Transverse colon (tissue), 4 donors: ENCODE measurements at regions not wholly inside any gene's neighbourhood (a gene's known extent, or its start where the extent isn't known, plus 50 kb on each side); places are given as distances from the start of the nearest gene placed in this dataset.

ENCODE experiments used
- DNase-seq: peaks from one replicate; pipeline ENCODE4 v3.0.0-alpha.2; 2019
- H3K27ac ChIP-seq, 4 donors: fragments of 200-600 bp; sonication (generic); 2 replicates each; pipeline ENCODE4 v1.5.1; 2016 to 2018; ENCODE audit warnings: inconsistent platforms in 4 of 4
- H3K27me3 ChIP-seq: fragments of 200-600 bp; sonication (generic); 2 replicates; pipeline ENCODE4 v1.5.1; 2017; ENCODE audit warnings: inconsistent platforms
- H3K36me3 ChIP-seq, 4 donors: fragments of 200-600 bp; sonication (generic); 2 replicates each; pipeline ENCODE4 v1.5.1; 2017 to 2019; ENCODE audit warnings: inconsistent platforms in 4 of 4
- H3K4me1 ChIP-seq, 4 donors: fragments of 200-600 bp; sonication (generic); 2 replicates each; pipeline ENCODE4 v1.5.1; 2017 to 2020; ENCODE audit warnings: inconsistent platforms in 4 of 4
- H3K4me3 ChIP-seq, 4 donors: fragments of 200-600 bp; sonication (generic); 1 replicate in 1 of 4; 2 replicates in 3 of 4; pipeline versions ENCODE4 v1.5.1 to v1.6.1; 2017 to 2019; ENCODE audit warnings: inconsistent platforms in 4 of 4
- H3K9me3 ChIP-seq, 2 donors: fragments of 200-600 bp; sonication (generic); 2 replicates each; pipeline ENCODE4 v1.5.1; 2017 to 2019; ENCODE audit warnings: inconsistent platforms in 2 of 2
- CTCF ChIP-seq, 5 experiments: fragments of 200-600 bp in 3 of 5; fragments of 450-650 bp in 2 of 5; sonication (generic) in 3 of 5; IDR thresholded peaks; 1 replicate in 2 of 5; 2 replicates in 3 of 5; pipeline ENCODE4 v1.5.1; 2016 to 2017; ENCODE audit warnings: antibody characterized with exemption in 5 of 5, inconsistent platforms in 3 of 5, mild to moderate bottlenecking in 2 of 5, moderate library complexity in 1 of 5
- EP300 ChIP-seq: sonication (generic); formaldehyde crosslinking; IDR thresholded peaks from one replicate; pipeline ENCODE4 v1.6.1; 2017; ENCODE audit warnings: antibody characterized with exemption, low read depth
- POLR2A ChIP-seq: fragments of 450-650 bp; IDR thresholded peaks from one replicate; pipeline ENCODE4 v1.6.1; 2016; ENCODE audit warnings: antibody characterized with exemption, mild to moderate bottlenecking, moderate library complexity
- POLR2AphosphoS5 ChIP-seq, 3 donors: sonication (generic); formaldehyde crosslinking; IDR thresholded peaks; one replicate each; pipeline ENCODE4 v1.6.1; 2016; ENCODE audit warnings: antibody characterized with exemption in 3 of 3
- WGBS, 2 donors: methylation state at CpG; one replicate each; pipeline ENCODE4 v1.1.5; 2018; ENCODE audit warnings: low coverage in 1 of 2; 5-methylcytosine and 5-hydroxymethylcytosine counted together
- in situ Hi-C, 4 donors: fragments of 200-750 bp; cut with MboI; loops; one replicate each; pipeline versions ENCODE4 v1.15.0 to v1.15.1; 2017; ENCODE audit warnings: low sequenced_read_pairs in 3 of 4, low pct_ligation_motif_present in 1 of 4, low pct_unique_long_range_greater_than_20kb in 1 of 4
- intact Hi-C: fragments of 100-400 bp; cut with DNase I; formaldehyde crosslinking; loops from one replicate; pipeline ENCODE4 v1.15.1; 2023; ENCODE audit warnings: low total_unique reads

GRCh38 chr2:117551858-117552257 lies 262.6 kb upstream of the DDX18 start:
- Histone ChIP-seq H3K4me1 (no peaks in the 10 kb centered on the region), H3K4me3 (no peak overlapping the region), H3K27me3 (no peaks in the 10 kb centered on the region), H3K27ac (no peak overlapping the region), H3K36me3 (no peaks in the 10 kb centered on the region), H3K9me3 (no peaks in the 10 kb centered on the region)
- in situ Hi-C loops = no loop called here
- WGBS, 2 donors = 41 to 69% methylated on average over 3 of the region's 3 CpGs
- TF ChIP-seq EP300 (no peak), CTCF (IDR thresholded peaks at IDR 0.05) (no peak), POLR2A (no peak)
- intact Hi-C loops = no loop called here
- DNase-seq = no peak

- no peak for DNase-seq
- Histone ChIP-seq H3K27me3 (no peaks in the 10 kb centered on the region), H3K27ac (no peak overlapping the region), H3K4me1 (no peaks in the 10 kb centered on the region), H3K9me3 (no peaks in the 10 kb centered on the region), H3K36me3 (no peaks in the 10 kb centered on the region), H3K4me3 (no peak overlapping the region)
- in situ Hi-C loops = no loop called here
- WGBS, 2 donors = 53 to 72% methylated on average over 3 to 4 of the region's 4 CpGs
- intact Hi-C loops = no loop called here
- no peak for TF ChIP-seq POLR2AphosphoS5 (IDR thresholded peaks at IDR 0.05)
- TF ChIP-seq CTCF (IDR thresholded peaks at IDR 0.05) = no peak
- no peak for TF ChIP-seq POLR2A
- TF ChIP-seq EP300 = no peak
Observed at GRCh38 chr2:117553448-117553847, 261.0 kb upstream of the DDX18 start.

GRCh38 chr2:117555965-117556364 lies 258.5 kb upstream of the DDX18 start:
- Histone ChIP-seq H3K27ac (no peak overlapping the region), H3K36me3 (no peaks in the 10 kb centered on the region), H3K4me3 (no peak overlapping the region), H3K9me3 (no peaks in the 10 kb centered on the region), H3K4me1 (no peaks in the 10 kb centered on the region), H3K27me3 (no peaks in the 10 kb centered on the region)
- TF ChIP-seq CTCF (IDR thresholded peaks at IDR 0.05) = no peak
- TF ChIP-seq EP300 = no peak
- TF ChIP-seq POLR2A = no peak
- TF ChIP-seq POLR2AphosphoS5 (IDR thresholded peaks at IDR 0.05) = no peak
- DNase-seq = no peak
- intact Hi-C loops = no loop called here
- WGBS, 2 donors = 38 to 76% methylated on average over 1 to 5 of the region's 5 CpGs
- in situ Hi-C loops = no loop called here

- H3K27me3 ChIP-seq = no peaks in the 10 kb centered on the region
- TF ChIP-seq POLR2AphosphoS5 (IDR thresholded peaks at IDR 0.05) (no peak), POLR2A (no peak), CTCF (IDR thresholded peaks at IDR 0.05) (no peak), EP300 (no peak)
- in situ Hi-C loops (no loop called here), intact Hi-C loops (no loop called here)
- no peaks in the 10 kb centered on the region for H3K4me1 ChIP-seq
- no peaks in the 10 kb centered on the region for H3K36me3 ChIP-seq
- H3K9me3 ChIP-seq = no peaks in the 10 kb centered on the region
- no peak for DNase-seq
- no peak overlapping the region for H3K4me3 ChIP-seq
- 73 to 75% methylated on average over 3 of the region's 3 CpGs for WGBS, 2 donors
- H3K27ac ChIP-seq = no peak overlapping the region
Observed at GRCh38 chr2:117557626-117558025, 256.9 kb upstream of the DDX18 start.
